Panc1 (cell line): ENCODE measurements at regions not wholly inside any gene's neighbourhood (a gene's known extent, or its start where the extent isn't known, plus 50 kb on each side); places are given as distances from the start of the nearest gene placed in this dataset.

Experiments used
- CTCF ChIP-seq: fragments of 450-650 bp; IDR thresholded peaks from 2 replicates; pipeline ENCODE4 v1.5.1; 2017; ENCODE audit warnings: mild to moderate bottlenecking
- POLR2AphosphoS5 ChIP-seq: IDR thresholded peaks from 2 replicates; pipeline ENCODE4 v1.6.1; 2012; ENCODE audit warnings: mild to moderate bottlenecking, low read depth, low read length, moderate library complexity
- SIN3A ChIP-seq: IDR thresholded peaks from 2 replicates; pipeline ENCODE4 v1.6.1; 2012; ENCODE audit warnings: low read depth, mild to moderate bottlenecking, low read length, moderate library complexity, borderline replicate concordance; ENCODE audit not compliant: insufficient read depth
- TF ChIP-seq, protein P1 (sequence below), 2 experiments: IDR thresholded peaks; 2 replicates each; pipeline ENCODE4 v1.6.1; 2011 to 2012; ENCODE audit warnings: low read depth in 2 of 2, control low read depth in 1 of 2, low read length in 1 of 2, mild to moderate bottlenecking in 1 of 2, moderate library complexity in 1 of 2; ENCODE audit not compliant: insufficient read depth in 1 of 2

- no peak for TF ChIP-seq CTCF
- no peak for TF ChIP-seq SIN3A
- no peak for TF ChIP-seq POLR2AphosphoS5
- TF ChIP-seq, protein P1, sequence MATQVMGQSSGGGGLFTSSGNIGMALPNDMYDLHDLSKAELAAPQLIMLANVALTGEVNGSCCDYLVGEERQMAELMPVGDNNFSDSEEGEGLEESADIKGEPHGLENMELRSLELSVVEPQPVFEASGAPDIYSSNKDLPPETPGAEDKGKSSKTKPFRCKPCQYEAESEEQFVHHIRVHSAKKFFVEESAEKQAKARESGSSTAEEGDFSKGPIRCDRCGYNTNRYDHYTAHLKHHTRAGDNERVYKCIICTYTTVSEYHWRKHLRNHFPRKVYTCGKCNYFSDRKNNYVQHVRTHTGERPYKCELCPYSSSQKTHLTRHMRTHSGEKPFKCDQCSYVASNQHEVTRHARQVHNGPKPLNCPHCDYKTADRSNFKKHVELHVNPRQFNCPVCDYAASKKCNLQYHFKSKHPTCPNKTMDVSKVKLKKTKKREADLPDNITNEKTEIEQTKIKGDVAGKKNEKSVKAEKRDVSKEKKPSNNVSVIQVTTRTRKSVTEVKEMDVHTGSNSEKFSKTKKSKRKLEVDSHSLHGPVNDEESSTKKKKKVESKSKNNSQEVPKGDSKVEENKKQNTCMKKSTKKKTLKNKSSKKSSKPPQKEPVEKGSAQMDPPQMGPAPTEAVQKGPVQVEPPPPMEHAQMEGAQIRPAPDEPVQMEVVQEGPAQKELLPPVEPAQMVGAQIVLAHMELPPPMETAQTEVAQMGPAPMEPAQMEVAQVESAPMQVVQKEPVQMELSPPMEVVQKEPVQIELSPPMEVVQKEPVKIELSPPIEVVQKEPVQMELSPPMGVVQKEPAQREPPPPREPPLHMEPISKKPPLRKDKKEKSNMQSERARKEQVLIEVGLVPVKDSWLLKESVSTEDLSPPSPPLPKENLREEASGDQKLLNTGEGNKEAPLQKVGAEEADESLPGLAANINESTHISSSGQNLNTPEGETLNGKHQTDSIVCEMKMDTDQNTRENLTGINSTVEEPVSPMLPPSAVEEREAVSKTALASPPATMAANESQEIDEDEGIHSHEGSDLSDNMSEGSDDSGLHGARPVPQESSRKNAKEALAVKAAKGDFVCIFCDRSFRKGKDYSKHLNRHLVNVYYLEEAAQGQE (IDR thresholded peaks at IDR 0.05; ENCODE audit: insufficient read depth in 1 of 2, low read depth in 2 of 2, low read length in 1 of 2) = no peak
These were observed 126.2 kb downstream of the FOXL1 start for GRCh38 chr16:86704516-86704915.
